WERI-Rb-1 (cell line): ENCODE measurements at regions not wholly inside any gene's neighbourhood (a gene's known extent, or its start where the extent isn't known, plus 50 kb on each side); places are given as distances from the start of the nearest gene placed in this dataset.

Experiments used
- DNase-seq: peaks from one replicate; pipeline ENCODE4 v3.0.0-alpha.2; 2020
- H3K27ac ChIP-seq: fragments of 250-450 bp; sonication (Bioruptor Pico); 2 replicates; pipeline ENCODE4 v1.5.1; 2020; ENCODE audit warnings: mild to moderate bottlenecking, moderate library complexity
- H3K27me3 ChIP-seq: fragments of 250-450 bp; sonication (Bioruptor Pico); 2 replicates; pipeline ENCODE4 v1.5.1; 2021; ENCODE audit warnings: mild to moderate bottlenecking, low read depth, moderate library complexity; ENCODE audit not compliant: insufficient read depth, severe bottlenecking
- H3K36me3 ChIP-seq: fragments of 250-450 bp; sonication (Bioruptor Pico); 2 replicates; pipeline ENCODE4 v1.5.1; 2020; ENCODE audit warnings: mild to moderate bottlenecking, moderate library complexity
- H3K4me3 ChIP-seq: 2 replicates; pipeline ENCODE4 v1.5.1; 2011; ENCODE audit warnings: low read depth, mild to moderate bottlenecking, control low read depth, low read length
- H3K9me3 ChIP-seq: fragments of 250-450 bp; sonication (Bioruptor Pico); 2 replicates; pipeline ENCODE4 v1.5.1; 2021; ENCODE audit warnings: mild to moderate bottlenecking, moderate library complexity; ENCODE audit not compliant: severe bottlenecking
- TF ChIP-seq, protein P1 (sequence below): IDR thresholded peaks from 2 replicates; pipeline ENCODE4 v1.5.1; 2011; ENCODE audit warnings: low read depth, mild to moderate bottlenecking, control low read depth, inconsistent platforms, low read length

DNA sequence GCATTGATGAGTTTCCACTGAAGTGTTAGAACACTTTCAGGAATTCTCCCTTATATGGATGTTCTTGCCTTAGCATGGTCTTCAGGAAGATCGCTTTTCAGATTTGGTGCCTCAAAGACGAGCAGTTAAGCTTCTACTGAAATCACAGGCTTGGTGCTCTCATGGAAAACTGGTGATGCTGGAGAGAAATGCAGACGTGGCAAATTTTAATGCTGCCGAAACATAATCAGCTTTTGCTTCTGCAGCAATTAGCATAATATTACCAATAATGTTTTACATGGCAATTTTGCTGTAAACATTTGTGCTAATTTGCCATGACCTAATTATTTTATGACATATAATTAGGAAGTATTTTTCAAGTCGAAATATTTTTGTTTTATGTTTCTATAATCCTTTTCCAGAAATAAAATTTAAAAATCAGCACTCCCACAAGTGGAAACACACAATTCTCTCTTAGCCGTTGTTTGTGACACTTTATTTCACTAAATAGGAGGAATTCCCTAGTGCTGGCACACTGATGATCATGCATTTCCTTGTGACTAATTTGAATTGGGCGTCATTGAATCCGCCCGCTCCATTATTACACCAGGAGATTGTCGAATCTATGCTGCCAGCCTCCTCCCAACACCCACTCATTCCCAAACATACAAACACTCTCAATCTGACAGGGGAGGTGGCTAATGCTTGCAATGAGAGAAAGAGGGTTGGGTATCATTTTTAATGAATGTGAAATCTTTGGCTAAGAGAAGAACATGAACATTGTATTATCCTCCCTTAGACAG is 506.8 kb upstream of the PPP2R3A start:
- Histone ChIP-seq H3K4me3 (no peak overlapping the region), H3K9me3 (peaks cover 18% of the 10 kb centered on the region), H3K36me3 (no peaks in the 10 kb centered on the region), H3K27ac (no peak overlapping the region), H3K27me3 (no peaks in the 10 kb centered on the region)
- no peak for DNase-seq
- TF ChIP-seq, protein P1, sequence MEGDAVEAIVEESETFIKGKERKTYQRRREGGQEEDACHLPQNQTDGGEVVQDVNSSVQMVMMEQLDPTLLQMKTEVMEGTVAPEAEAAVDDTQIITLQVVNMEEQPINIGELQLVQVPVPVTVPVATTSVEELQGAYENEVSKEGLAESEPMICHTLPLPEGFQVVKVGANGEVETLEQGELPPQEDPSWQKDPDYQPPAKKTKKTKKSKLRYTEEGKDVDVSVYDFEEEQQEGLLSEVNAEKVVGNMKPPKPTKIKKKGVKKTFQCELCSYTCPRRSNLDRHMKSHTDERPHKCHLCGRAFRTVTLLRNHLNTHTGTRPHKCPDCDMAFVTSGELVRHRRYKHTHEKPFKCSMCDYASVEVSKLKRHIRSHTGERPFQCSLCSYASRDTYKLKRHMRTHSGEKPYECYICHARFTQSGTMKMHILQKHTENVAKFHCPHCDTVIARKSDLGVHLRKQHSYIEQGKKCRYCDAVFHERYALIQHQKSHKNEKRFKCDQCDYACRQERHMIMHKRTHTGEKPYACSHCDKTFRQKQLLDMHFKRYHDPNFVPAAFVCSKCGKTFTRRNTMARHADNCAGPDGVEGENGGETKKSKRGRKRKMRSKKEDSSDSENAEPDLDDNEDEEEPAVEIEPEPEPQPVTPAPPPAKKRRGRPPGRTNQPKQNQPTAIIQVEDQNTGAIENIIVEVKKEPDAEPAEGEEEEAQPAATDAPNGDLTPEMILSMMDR = no peak

DNA sequence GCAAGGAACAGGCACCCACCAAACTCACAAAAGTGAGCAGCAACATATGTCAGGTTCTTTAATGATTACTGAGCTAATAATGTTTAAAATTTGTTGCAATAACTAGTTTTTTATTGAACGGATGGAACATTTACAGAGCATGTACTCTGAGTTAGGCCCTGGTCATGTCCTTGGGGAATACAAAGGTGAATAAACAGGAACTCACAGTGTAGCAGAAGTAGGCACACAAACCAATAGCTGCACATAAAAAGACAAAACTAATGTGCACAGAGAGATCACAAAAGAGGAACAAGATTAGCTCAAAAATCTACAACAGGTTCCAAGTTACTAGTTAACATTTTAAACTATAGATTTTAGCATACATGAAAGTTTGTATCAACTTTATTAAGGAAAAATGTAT is 505.3 kb upstream of the PPP2R3A start:
- Histone ChIP-seq H3K27me3 (no peaks in the 10 kb centered on the region), H3K9me3 (peaks cover 3% of the 10 kb centered on the region), H3K4me3 (no peak overlapping the region), H3K27ac (no peak overlapping the region), H3K36me3 (no peaks in the 10 kb centered on the region)
- DNase-seq = no peak
- TF ChIP-seq, protein P1 = no peak

DNA sequence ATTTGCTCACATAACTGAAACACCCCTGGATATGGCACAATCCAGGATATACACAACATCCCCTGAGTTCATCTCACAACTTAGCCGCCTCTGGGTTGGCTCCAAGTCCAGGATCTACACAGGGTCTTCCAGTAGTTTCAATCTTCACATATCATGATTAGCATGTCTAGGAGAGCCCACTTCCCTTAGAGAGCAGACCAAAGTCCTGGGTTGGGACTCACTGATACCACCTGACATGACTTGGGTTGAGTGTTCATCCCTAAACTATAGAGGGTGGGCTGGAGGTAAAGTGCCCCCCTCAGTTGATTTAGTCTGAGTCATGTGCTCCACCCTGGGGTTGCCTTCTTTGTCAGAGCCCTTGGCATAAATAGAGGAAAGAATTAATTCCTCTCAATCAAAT is 493.6 kb upstream of the PPP2R3A start:
- H3K36me3 ChIP-seq = no peaks in the 10 kb centered on the region
- H3K9me3 ChIP-seq = no peaks in the 10 kb centered on the region
- TF ChIP-seq, protein P1 = no peak
- no peaks in the 10 kb centered on the region for H3K27me3 ChIP-seq
- H3K27ac ChIP-seq = no peak overlapping the region
- no peak for DNase-seq
- no peak overlapping the region for H3K4me3 ChIP-seq

DNA sequence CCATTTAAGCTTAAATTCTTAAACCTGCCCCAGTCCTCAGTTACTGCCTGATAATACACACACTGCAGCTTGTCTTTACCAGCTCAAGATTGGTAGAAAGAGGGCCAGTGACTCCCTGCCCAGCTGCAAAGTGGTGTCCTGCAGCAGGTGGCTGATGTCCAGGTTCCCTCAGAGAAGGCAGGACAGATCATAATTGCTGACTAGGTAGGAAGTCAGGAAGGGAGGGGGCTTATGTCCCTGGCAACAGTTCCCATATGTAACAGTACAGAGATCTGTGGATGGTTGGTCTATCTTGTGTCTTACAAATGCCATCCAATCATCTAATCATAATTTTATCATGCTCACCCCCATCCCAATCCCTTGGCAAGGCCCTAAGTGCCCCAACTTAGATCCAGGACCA is 492.1 kb upstream of the PPP2R3A start:
- no peak for DNase-seq
- Histone ChIP-seq H3K9me3 (peaks cover 2% of the 10 kb centered on the region), H3K36me3 (no peaks in the 10 kb centered on the region), H3K27me3 (no peaks in the 10 kb centered on the region), H3K4me3 (no peak overlapping the region), H3K27ac (no peak overlapping the region)
- TF ChIP-seq, protein P1 = no peak

DNA sequence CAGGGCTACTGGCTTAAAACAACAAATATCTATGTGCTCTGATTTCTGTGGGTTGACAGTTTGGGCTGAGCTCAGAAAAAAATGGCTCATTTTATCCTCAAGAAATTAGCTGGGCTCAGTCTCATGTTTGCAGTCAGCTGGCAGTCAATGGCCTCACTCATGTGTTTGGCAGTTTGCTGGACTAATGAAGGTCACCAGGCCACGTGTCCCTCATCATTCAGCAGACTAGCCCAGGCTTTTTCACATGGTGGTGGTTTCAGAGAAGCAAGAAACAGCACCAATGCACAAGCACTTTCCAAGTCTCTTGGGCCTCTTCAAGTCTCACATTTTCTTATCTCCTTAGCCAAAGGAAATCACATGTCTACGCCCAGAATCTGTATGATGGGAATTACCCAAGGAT is 478.3 kb upstream of the PPP2R3A start:
- TF ChIP-seq, protein P1 = no peak
- Histone ChIP-seq H3K36me3 (no peaks in the 10 kb centered on the region), H3K27ac (no peak overlapping the region), H3K9me3 (no peaks in the 10 kb centered on the region), H3K4me3 (no peak overlapping the region), H3K27me3 (no peaks in the 10 kb centered on the region)
- no peak for DNase-seq
